H9 (cell line): ENCODE measurements at regions not wholly inside any gene's neighbourhood (a gene's known extent, or its start where the extent isn't known, plus 50 kb on each side); places are given as distances from the start of the nearest gene placed in this dataset.

ENCODE experiments used
- DNase-seq: peaks from one replicate; pipeline ENCODE4 v3.0.0-alpha.2; 2017
- H2AFZ ChIP-seq: one replicate; pipeline ENCODE4 v1.6.1; 2013; ENCODE audit warnings: mild to moderate bottlenecking, low read length, control low read depth, moderate library complexity
- H2AK5ac ChIP-seq: 2 replicates; pipeline ENCODE4 v1.6.1; 2013; ENCODE audit warnings: low read length, control low read depth, mixed read lengths; ENCODE audit not compliant: insufficient read length
- H2BK120ac ChIP-seq: one replicate; pipeline ENCODE4 v1.6.1; 2013; ENCODE audit warnings: low read depth, mild to moderate bottlenecking, low read length, control low read depth, inconsistent platforms; ENCODE audit not compliant: poor library complexity, severe bottlenecking
- H2BK12ac ChIP-seq: 2 replicates; pipeline ENCODE4 v1.6.1; 2013; ENCODE audit warnings: low read length, control low read depth, mixed read lengths, low read depth; ENCODE audit not compliant: insufficient read length
- H2BK15ac ChIP-seq: 2 replicates; pipeline ENCODE4 v1.6.1; 2013; ENCODE audit warnings: low read depth, low read length, control low read depth
- H2BK20ac ChIP-seq: one replicate; pipeline ENCODE4 v1.6.1; 2013; ENCODE audit warnings: low read depth, mild to moderate bottlenecking, low read length, control low read depth, inconsistent platforms; ENCODE audit not compliant: poor library complexity, severe bottlenecking
- H2BK5ac ChIP-seq: 2 replicates; pipeline ENCODE4 v1.6.1; 2013; ENCODE audit warnings: low read length, control low read depth, mixed read lengths; ENCODE audit not compliant: insufficient read length
- H3K14ac ChIP-seq: 2 replicates; pipeline ENCODE4 v1.6.1; 2013; ENCODE audit warnings: low read length, control low read depth; ENCODE audit not compliant: insufficient read depth
- H3K18ac ChIP-seq: 2 replicates; pipeline ENCODE4 v1.6.1; 2013; ENCODE audit warnings: low read depth, mild to moderate bottlenecking, mixed read lengths, low read length, control low read depth; ENCODE audit not compliant: insufficient read length
- H3K23ac ChIP-seq: 2 replicates; pipeline ENCODE4 v1.6.1; 2013; ENCODE audit warnings: low read length, control low read depth, mixed read lengths, low read depth; ENCODE audit not compliant: insufficient read length
- H3K23me2 ChIP-seq: 2 replicates; pipeline ENCODE4 v1.6.1; 2013; ENCODE audit warnings: low read depth, mild to moderate bottlenecking, mixed read lengths, low read length, control low read depth; ENCODE audit not compliant: insufficient read length, poor library complexity, severe bottlenecking
- H3K27ac ChIP-seq: 2 replicates; pipeline ENCODE4 v1.5.1; 2013; ENCODE audit warnings: low read length, control low read depth, mixed read lengths, low read depth; ENCODE audit not compliant: insufficient read length
- H3K27me3 ChIP-seq: 2 replicates; pipeline ENCODE4 v1.6.1; 2013; ENCODE audit warnings: low read length, control low read depth, inconsistent platforms; ENCODE audit not compliant: insufficient read depth
- H3K4ac ChIP-seq: 2 replicates; pipeline ENCODE4 v1.6.1; 2013; ENCODE audit warnings: low read depth, mild to moderate bottlenecking, control low read depth, inconsistent platforms, low read length, moderate library complexity
- H3K4me1 ChIP-seq: 2 replicates; pipeline ENCODE4 v1.6.1; 2013; ENCODE audit warnings: low read length, control low read depth, inconsistent platforms; ENCODE audit not compliant: insufficient read depth
- H3K4me2 ChIP-seq: 2 replicates; pipeline ENCODE4 v1.6.1; 2013; ENCODE audit warnings: low read length, control low read depth, mixed read lengths; ENCODE audit not compliant: insufficient read length, insufficient read depth
- H3K56ac ChIP-seq: 2 replicates; pipeline ENCODE4 v1.6.1; 2013; ENCODE audit warnings: low read depth, mild to moderate bottlenecking, mixed read lengths, low read length, control low read depth; ENCODE audit not compliant: insufficient read length
- H3K79me1 ChIP-seq: 2 replicates; pipeline ENCODE4 v1.6.1; 2013; ENCODE audit warnings: low read depth, mild to moderate bottlenecking, moderate library complexity, low read length, control low read depth, inconsistent platforms; ENCODE audit not compliant: insufficient read depth, poor library complexity, severe bottlenecking
- H3K79me2 ChIP-seq: 2 replicates; pipeline ENCODE4 v1.6.1; 2013; ENCODE audit warnings: low read length, control low read depth, inconsistent platforms; ENCODE audit not compliant: insufficient read depth
- H3K9ac ChIP-seq: 2 replicates; pipeline ENCODE4 v1.6.1; 2013; ENCODE audit warnings: low read length, control low read depth, mixed read lengths; ENCODE audit not compliant: insufficient read length; ENCODE audit errors: extremely low read depth
- H3K9me3 ChIP-seq: one replicate; pipeline ENCODE4 v1.6.1; 2013; ENCODE audit warnings: low read depth, low read length, inconsistent platforms; ENCODE audit not compliant: control insufficient read depth
- H3T11ph ChIP-seq: one replicate; pipeline ENCODE4 v1.6.1; 2013; ENCODE audit warnings: mild to moderate bottlenecking, low read length, control low read depth, inconsistent platforms
- H4K20me1 ChIP-seq: one replicate; pipeline ENCODE4 v1.6.1; 2013; ENCODE audit not compliant: control insufficient read depth, insufficient read length, insufficient read depth
- H4K5ac ChIP-seq: 2 replicates; pipeline ENCODE4 v1.6.1; 2013; ENCODE audit warnings: low read depth, mild to moderate bottlenecking, mixed read lengths, low read length, control low read depth; ENCODE audit not compliant: insufficient read length
- H4K8ac ChIP-seq: replicated peaks from 2 replicates; pipeline ENCODE4 v1.6.1; 2013; ENCODE audit warnings: low read length, control low read depth, mixed read lengths, low read depth; ENCODE audit not compliant: insufficient read length
- H4K91ac ChIP-seq: 2 replicates; pipeline ENCODE4 v1.6.1; 2013; ENCODE audit warnings: low read depth, mild to moderate bottlenecking, moderate library complexity, mixed read lengths, low read length, control low read depth; ENCODE audit not compliant: insufficient read length
- H3K27ac Mint-ChIP-seq, 3 experiments: 2 replicates in 2 of 3; 3 replicates in 1 of 3; pipeline ENCODE4 v1.8.0; 2020 to 2021; ENCODE audit warnings: mixed read lengths in 3 of 3, mild to moderate bottlenecking in 1 of 3, moderate library complexity in 1 of 3
- H3K27me3 Mint-ChIP-seq: 2 replicates; pipeline ENCODE4 v1.8.0; 2021; ENCODE audit warnings: low read depth, mild to moderate bottlenecking, moderate library complexity, mixed read lengths
- H3K36me3 Mint-ChIP-seq, 3 experiments: 2 replicates in 2 of 3; 3 replicates in 1 of 3; pipeline ENCODE4 v1.8.0; 2020 to 2021; ENCODE audit warnings: low read depth in 3 of 3, mixed read lengths in 3 of 3; ENCODE audit not compliant: insufficient read depth in 1 of 3
- H3K4me1 Mint-ChIP-seq, 2 experiments: 2 replicates each; pipeline ENCODE4 v1.8.0; 2020; ENCODE audit warnings: mixed read lengths in 2 of 2
- H3K4me3 Mint-ChIP-seq, 2 experiments: 2 replicates in 1 of 2; 3 replicates in 1 of 2; pipeline ENCODE4 v1.8.0; 2020 to 2021; ENCODE audit warnings: mild to moderate bottlenecking in 2 of 2, mixed read lengths in 2 of 2, moderate library complexity in 1 of 2
- H3K9me3 Mint-ChIP-seq, 2 experiments: 2 replicates in 1 of 2; 3 replicates in 1 of 2; pipeline ENCODE4 v1.8.0; 2020; ENCODE audit warnings: mild to moderate bottlenecking in 2 of 2, mixed read lengths in 2 of 2, moderate library complexity in 1 of 2
- WGBS: extraction: QIAGEN DNeasy Blood & Tissue Kit; methylation state at CpG from one replicate; pipeline ENCODE4 v1.1.7; 2013; ENCODE audit warnings: missing lambda C conversion rate, low lambda C conversion rate, mixed read lengths; ENCODE audit not compliant: insufficient read length; ENCODE audit errors: extremely low coverage; 5-methylcytosine and 5-hydroxymethylcytosine counted together
- TF ChIP-seq, protein P1 (sequence below): fragments of 200-600 bp; sonication (generic); conservative IDR thresholded peaks from 3 replicates; pipeline ENCODE4 v1.8.0; 2021; ENCODE audit warnings: antibody characterized with exemption, mild to moderate bottlenecking

DNA sequence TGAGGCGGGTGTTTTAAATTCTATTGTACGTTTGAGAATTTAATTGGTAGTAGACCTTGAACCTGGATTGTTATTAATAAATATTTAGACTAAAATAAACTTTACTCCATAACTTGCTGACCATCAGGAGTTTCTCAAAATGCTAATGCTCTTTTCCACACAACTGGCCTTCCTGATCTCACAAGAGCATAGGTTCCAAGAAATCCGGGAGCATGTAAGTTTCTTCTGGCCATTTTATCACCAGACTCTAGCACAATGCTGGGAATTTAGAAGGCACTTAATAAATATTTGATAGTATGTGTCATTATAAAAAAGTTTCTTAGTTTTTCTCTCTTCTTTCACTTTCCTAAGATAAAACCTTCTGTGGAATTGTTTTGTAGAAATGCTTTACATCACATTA is 2047.1 kb downstream of the SUCLG1 start:
- Histone ChIP-seq H2BK15ac (no peak overlapping the region), H4K5ac (no peak overlapping the region), H3K9me3 (no peaks in the 10 kb centered on the region), H3K4me2 (no peak overlapping the region), H3K79me2 (no peaks in the 10 kb centered on the region), H3K14ac (no peak overlapping the region), H3K79me1 (no peaks in the 10 kb centered on the region), H3K27ac (no peak overlapping the region), H3T11ph (no peak overlapping the region), H3K4me1 (no peaks in the 10 kb centered on the region), H3K23me2 (no peaks in the 10 kb centered on the region), H3K56ac (no peak overlapping the region), H3K27me3 (no peaks in the 10 kb centered on the region), H3K18ac (no peak overlapping the region), H2BK12ac (no peak overlapping the region), H2AFZ (no peak overlapping the region), H2BK5ac (no peak overlapping the region), H4K20me1 (no peaks in the 10 kb centered on the region), H3K4ac (no peak overlapping the region), H3K23ac (no peak overlapping the region), H2AK5ac (no peak overlapping the region), H4K91ac (no peak overlapping the region), H2BK120ac (no peak overlapping the region), H2BK20ac (no peak overlapping the region), H3K9ac (no peak overlapping the region), H4K8ac (no peak overlapping the region)
- no peak for DNase-seq
- no CpG with 5 or more reads among the region's 3 CpGs for WGBS
- Mint-ChIP-seq H3K4me1 (no peaks in the 10 kb centered on the region), H3K9me3 (peaks cover 4 to 7% of the 10 kb centered on the region in 2 experiments; a peak in 3 of 5 replicates), H3K36me3 (peaks cover 0 to 4% (median 0%) of the 10 kb centered on the region in 3 experiments; a peak in 3 of 7 replicates), H3K27ac (no peak overlapping the region), H3K27me3 (no peaks in the 10 kb centered on the region), H3K4me3 (no peak overlapping the region)
- TF ChIP-seq, protein P1, sequence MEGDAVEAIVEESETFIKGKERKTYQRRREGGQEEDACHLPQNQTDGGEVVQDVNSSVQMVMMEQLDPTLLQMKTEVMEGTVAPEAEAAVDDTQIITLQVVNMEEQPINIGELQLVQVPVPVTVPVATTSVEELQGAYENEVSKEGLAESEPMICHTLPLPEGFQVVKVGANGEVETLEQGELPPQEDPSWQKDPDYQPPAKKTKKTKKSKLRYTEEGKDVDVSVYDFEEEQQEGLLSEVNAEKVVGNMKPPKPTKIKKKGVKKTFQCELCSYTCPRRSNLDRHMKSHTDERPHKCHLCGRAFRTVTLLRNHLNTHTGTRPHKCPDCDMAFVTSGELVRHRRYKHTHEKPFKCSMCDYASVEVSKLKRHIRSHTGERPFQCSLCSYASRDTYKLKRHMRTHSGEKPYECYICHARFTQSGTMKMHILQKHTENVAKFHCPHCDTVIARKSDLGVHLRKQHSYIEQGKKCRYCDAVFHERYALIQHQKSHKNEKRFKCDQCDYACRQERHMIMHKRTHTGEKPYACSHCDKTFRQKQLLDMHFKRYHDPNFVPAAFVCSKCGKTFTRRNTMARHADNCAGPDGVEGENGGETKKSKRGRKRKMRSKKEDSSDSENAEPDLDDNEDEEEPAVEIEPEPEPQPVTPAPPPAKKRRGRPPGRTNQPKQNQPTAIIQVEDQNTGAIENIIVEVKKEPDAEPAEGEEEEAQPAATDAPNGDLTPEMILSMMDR: no peak
